ENCODE measurements at regions not wholly inside any gene's neighbourhood (a gene's known extent, or its start where the extent isn't known, plus 50 kb on each side); places are given as distances from the start of the nearest gene placed in this dataset.

GRCh38 chr5:93247105-93247504 lies 333.9 kb downstream of the NR2F1-AS1 start:
- TF ChIP-seq GATA2 (IDR thresholded peaks at IDR 0.05; ENCODE audit: low read depth, low read length), result no peak
- TF ChIP-seq GATA3 (IDR thresholded peaks at IDR 0.05; ENCODE audit: low read depth, low read length), result no peak
